KMS-11 (cell line): ENCODE measurements at regions not wholly inside any gene's neighbourhood (a gene's known extent, or its start where the extent isn't known, plus 50 kb on each side); places are given as distances from the start of the nearest gene placed in this dataset.

Experiments used
- H2AFZ ChIP-seq: fragments of 200-600 bp; sonication (generic); 2 replicates; pipeline ENCODE4 v1.6.1; 2016; ENCODE audit warnings: antibody characterized with exemption, mixed run types, low read depth
- H3K27ac ChIP-seq: fragments of 200-600 bp; sonication (generic); 2 replicates; pipeline ENCODE4 v1.6.1; 2016; ENCODE audit warnings: mild to moderate bottlenecking, mixed run types
- H3K27me3 ChIP-seq: fragments of 200-600 bp; sonication (generic); 2 replicates; pipeline ENCODE4 v1.6.1; 2017; ENCODE audit warnings: mild to moderate bottlenecking, low read depth, mixed run types, moderate library complexity; ENCODE audit not compliant: insufficient read depth
- H3K36me3 ChIP-seq: fragments of 200-600 bp; sonication (generic); 2 replicates; pipeline ENCODE4 v1.6.1; 2017; ENCODE audit warnings: mild to moderate bottlenecking, mixed run types; ENCODE audit not compliant: insufficient read depth
- H3K4me1 ChIP-seq: fragments of 200-600 bp; sonication (generic); 2 replicates; pipeline ENCODE4 v1.6.1; 2016; ENCODE audit warnings: mild to moderate bottlenecking, low read depth, mixed run types; ENCODE audit not compliant: poor library complexity, severe bottlenecking
- H3K4me2 ChIP-seq: fragments of 200-600 bp; sonication (generic); 2 replicates; pipeline ENCODE4 v1.7.0; 2016; ENCODE audit warnings: mild to moderate bottlenecking, mixed run types
- H3K4me3 ChIP-seq: fragments of 200-600 bp; sonication (generic); IDR thresholded peaks from 2 replicates; pipeline ENCODE4 v1.6.1; 2017; ENCODE audit warnings: low read depth, low read length, mixed read lengths; ENCODE audit not compliant: insufficient read depth
- H3K79me2 ChIP-seq: fragments of 200-600 bp; sonication (generic); 2 replicates; pipeline ENCODE4 v1.6.1; 2016; ENCODE audit warnings: low read depth, mixed run types; ENCODE audit not compliant: insufficient read depth
- H3K9ac ChIP-seq: fragments of 200-600 bp; sonication (generic); 2 replicates; pipeline ENCODE4 v1.6.1; 2016; ENCODE audit warnings: mild to moderate bottlenecking, mixed run types
- H4K20me1 ChIP-seq: fragments of 200-600 bp; sonication (generic); 2 replicates; pipeline ENCODE4 v1.6.1; 2016; ENCODE audit warnings: mild to moderate bottlenecking, mixed run types; ENCODE audit not compliant: insufficient read depth
- CTCF ChIP-seq: fragments of 200-600 bp; sonication (generic); conservative IDR thresholded peaks from 2 replicates; pipeline ENCODE4 v1.6.1; 2017; ENCODE audit warnings: low read depth, mild to moderate bottlenecking, antibody characterized with exemption, low read length, moderate library complexity, mixed read lengths

- TF ChIP-seq CTCF = no peak
- no peaks in the 10 kb centered on the region for H3K4me1 ChIP-seq
- no peaks in the 10 kb centered on the region for H4K20me1 ChIP-seq
- no peak overlapping the region for H3K9ac ChIP-seq
- no peak overlapping the region for H3K27ac ChIP-seq
- no peaks in the 10 kb centered on the region for H3K79me2 ChIP-seq
- H3K27me3 ChIP-seq = no peaks in the 10 kb centered on the region
- no peak overlapping the region for H2AFZ ChIP-seq
- H3K36me3 ChIP-seq = no peaks in the 10 kb centered on the region
- H3K4me2 ChIP-seq = no peak overlapping the region
- no peak overlapping the region for H3K4me3 ChIP-seq
These were observed 995.4 kb upstream of the LRRN3 start for GRCh38 chr7:110095372-110096052.

DNA sequence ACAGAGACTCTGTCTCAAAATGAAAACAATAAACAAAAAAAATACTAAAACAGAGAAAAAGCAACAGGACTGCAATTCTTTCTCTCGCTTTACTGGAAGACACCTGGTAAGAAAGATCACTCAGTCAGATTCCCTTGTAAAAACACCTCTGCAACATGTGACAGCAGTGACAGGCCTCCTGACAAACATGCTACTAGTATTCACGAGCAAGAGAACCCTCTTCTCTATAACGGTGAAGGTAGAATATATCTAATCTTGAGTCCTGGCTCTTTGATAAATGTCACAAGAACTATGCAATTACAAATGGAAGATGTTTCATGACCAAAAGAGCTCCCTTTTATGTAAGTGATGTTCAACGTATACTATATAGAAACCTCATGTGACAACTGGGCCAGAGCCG lies 986.7 kb upstream of the LRRN3 start:
- no peaks in the 10 kb centered on the region for H3K27me3 ChIP-seq
- H3K79me2 ChIP-seq = no peaks in the 10 kb centered on the region
- H3K4me1 ChIP-seq = no peaks in the 10 kb centered on the region
- no peak overlapping the region for H3K27ac ChIP-seq
- H4K20me1 ChIP-seq = no peaks in the 10 kb centered on the region
- no peak overlapping the region for H3K4me3 ChIP-seq
- H3K36me3 ChIP-seq = no peaks in the 10 kb centered on the region
- no peak overlapping the region for H3K9ac ChIP-seq
- no peak for TF ChIP-seq CTCF
- H2AFZ ChIP-seq = no peak overlapping the region
- no peak overlapping the region for H3K4me2 ChIP-seq

GRCh38 chr7:110105307-110105706 lies 985.6 kb upstream of the LRRN3 start:
- TF ChIP-seq CTCF = no peak
- H2AFZ ChIP-seq = no peak overlapping the region
- H3K4me3 ChIP-seq = no peak overlapping the region
- H3K79me2 ChIP-seq = no peaks in the 10 kb centered on the region
- no peaks in the 10 kb centered on the region for H3K36me3 ChIP-seq
- no peak overlapping the region for H3K4me2 ChIP-seq
- no peak overlapping the region for H3K27ac ChIP-seq
- H4K20me1 ChIP-seq = no peaks in the 10 kb centered on the region
- no peak overlapping the region for H3K9ac ChIP-seq
- no peaks in the 10 kb centered on the region for H3K4me1 ChIP-seq
- no peaks in the 10 kb centered on the region for H3K27me3 ChIP-seq

DNA sequence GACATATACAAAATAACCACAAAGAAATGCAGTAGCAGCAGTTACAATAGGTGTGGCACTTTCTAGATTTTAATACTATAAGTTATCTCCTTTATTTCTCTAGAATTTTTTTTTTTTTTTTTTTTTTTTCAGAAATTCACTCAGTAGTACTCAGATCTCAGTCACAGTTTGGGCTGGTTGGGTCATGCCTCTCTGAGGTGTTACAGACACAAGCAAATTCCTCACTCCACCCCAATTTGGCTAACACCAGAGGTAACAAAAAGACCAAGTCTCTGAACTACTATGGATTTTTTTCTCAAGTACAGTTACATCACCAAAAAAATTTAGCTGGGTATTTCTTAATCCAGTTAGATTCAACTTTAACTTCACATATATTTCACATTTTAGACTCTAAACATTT lies 985.1 kb upstream of the LRRN3 start:
- no peaks in the 10 kb centered on the region for H3K79me2 ChIP-seq
- H3K4me3 ChIP-seq = no peak overlapping the region
- H4K20me1 ChIP-seq = no peaks in the 10 kb centered on the region
- no peak overlapping the region for H3K4me2 ChIP-seq
- no peaks in the 10 kb centered on the region for H3K4me1 ChIP-seq
- no peak for TF ChIP-seq CTCF
- no peak overlapping the region for H2AFZ ChIP-seq
- no peaks in the 10 kb centered on the region for H3K27me3 ChIP-seq
- H3K27ac ChIP-seq = no peak overlapping the region
- no peak overlapping the region for H3K9ac ChIP-seq
- H3K36me3 ChIP-seq = no peaks in the 10 kb centered on the region
